PC-3 (cell line): ENCODE measurements at regions not wholly inside any gene's neighbourhood (a gene's known extent, or its start where the extent isn't known, plus 50 kb on each side); places are given as distances from the start of the nearest gene placed in this dataset.

Source experiments
- ATAC-seq: fragments of 200-7000 bp; cut with Tn5 transposase; 2 replicates; pipeline ENCODE4 v1.9.1; 2020; ENCODE audit warnings: mild to moderate bottlenecking, moderate library complexity
- BruUV-seq: library from RNA; stranded (reverse); fragments of 400-500 nt; replicated peaks from 2 replicates; lab custom pipeline; 2021; lab: Mats Ljungman, UMichigan
- CTCF ChIA-PET: fragments of 300-600 bp; sonication (Branson Sonifier 250); formaldehyde crosslinking; loops from one replicate; lab custom pipeline; 2022; ENCODE audit warnings: antibody characterized with exemption; lab: Charles Lee
- POLR2A ChIA-PET: fragments of 300-600 bp; sonication (Branson Sonifier 250); formaldehyde crosslinking; loops from one replicate; lab custom pipeline; 2022; ENCODE audit warnings: antibody characterized with exemption; ENCODE audit not compliant: unreplicated experiment; lab: Charles Lee
- DNase-seq: peaks from one replicate; pipeline ENCODE4 v3.0.0-alpha.2; 2015
- H2AFZ ChIP-seq: fragments of 300-600 bp; sonication (generic); 2 replicates; pipeline ENCODE4 v1.6.0; 2016; ENCODE audit warnings: antibody characterized with exemption, low read length
- H3F3A ChIP-seq: fragments of 300-600 bp; sonication (generic); one replicate; pipeline ENCODE4 v1.6.0; 2017; ENCODE audit warnings: antibody characterized with exemption, low read length, control low read depth, mild to moderate bottlenecking; ENCODE audit not compliant: unreplicated experiment
- H3K27ac ChIP-seq: fragments of 300-600 bp; sonication (generic); 2 replicates; pipeline ENCODE4 v1.5.1; 2016; ENCODE audit warnings: mild to moderate bottlenecking, low read length
- H3K27me3 ChIP-seq: fragments of 300-600 bp; sonication (generic); 2 replicates; pipeline ENCODE4 v1.6.1; 2016; ENCODE audit warnings: low read length, mixed read lengths
- H3K36me3 ChIP-seq: fragments of 300-600 bp; sonication (generic); 2 replicates; pipeline ENCODE4 v1.6.1; 2016; ENCODE audit warnings: low read depth, mixed run types, low read length, mixed read lengths
- H3K4me1 ChIP-seq: fragments of 300-600 bp; sonication (generic); 2 replicates; pipeline ENCODE4 v1.5.1; 2016; ENCODE audit warnings: low read length; ENCODE audit not compliant: insufficient read depth
- H3K4me2 ChIP-seq: fragments of 300-600 bp; sonication (generic); 2 replicates; pipeline ENCODE4 v1.6.0; 2016; ENCODE audit warnings: low read length
- H3K4me3 ChIP-seq: fragments of 300-600 bp; sonication (generic); 2 replicates; pipeline ENCODE4 v1.5.1; 2016; ENCODE audit warnings: mild to moderate bottlenecking, low read length, mixed read lengths
- H3K79me2 ChIP-seq: fragments of 300-600 bp; sonication (generic); 2 replicates; pipeline ENCODE4 v1.6.1; 2017; ENCODE audit warnings: low read length, mixed read lengths
- H3K9ac ChIP-seq: fragments of 300-600 bp; sonication (generic); 2 replicates; pipeline ENCODE4 v1.6.0; 2016; ENCODE audit warnings: mild to moderate bottlenecking, low read length
- H3K9me2 ChIP-seq: fragments of 300-600 bp; sonication (generic); replicated peaks from 2 replicates; pipeline ENCODE4 v1.6.1; 2016; ENCODE audit warnings: mixed run types, low read length, mixed read lengths
- H3K9me3 ChIP-seq: fragments of 300-600 bp; sonication (generic); 2 replicates; pipeline ENCODE4 v1.6.1; 2016; ENCODE audit warnings: low read length, mixed read lengths
- H4K20me1 ChIP-seq: fragments of 300-600 bp; sonication (generic); 2 replicates; pipeline ENCODE4 v1.6.1; 2016; ENCODE audit warnings: low read length, mixed read lengths
- EZH2 ChIP-seq: fragments of 300-600 bp; sonication (generic); IDR thresholded peaks from one replicate; pipeline ENCODE4 v1.6.1; 2017; ENCODE audit warnings: antibody characterized with exemption, mild to moderate bottlenecking, low read length; ENCODE audit not compliant: unreplicated experiment
- EZH2phosphoT487 ChIP-seq: fragments of 300-600 bp; sonication (generic); IDR thresholded peaks from 2 replicates; pipeline ENCODE4 v1.6.1; 2018; ENCODE audit warnings: mild to moderate bottlenecking, antibody characterized with exemption, low read length, borderline replicate concordance
- intact Hi-C: fragments of 100-400 bp; cut with micrococcal nuclease; formaldehyde crosslinking; loops from 2 replicates; pipeline ENCODE4 v1.9.0; 2023
- TF ChIP-seq, protein P1 (sequence below): fragments of 300-600 bp; sonication (generic); conservative IDR thresholded peaks from 2 replicates; pipeline ENCODE4 v1.5.1; 2017; ENCODE audit warnings: antibody characterized with exemption, low read depth, mild to moderate bottlenecking, low read length

DNA sequence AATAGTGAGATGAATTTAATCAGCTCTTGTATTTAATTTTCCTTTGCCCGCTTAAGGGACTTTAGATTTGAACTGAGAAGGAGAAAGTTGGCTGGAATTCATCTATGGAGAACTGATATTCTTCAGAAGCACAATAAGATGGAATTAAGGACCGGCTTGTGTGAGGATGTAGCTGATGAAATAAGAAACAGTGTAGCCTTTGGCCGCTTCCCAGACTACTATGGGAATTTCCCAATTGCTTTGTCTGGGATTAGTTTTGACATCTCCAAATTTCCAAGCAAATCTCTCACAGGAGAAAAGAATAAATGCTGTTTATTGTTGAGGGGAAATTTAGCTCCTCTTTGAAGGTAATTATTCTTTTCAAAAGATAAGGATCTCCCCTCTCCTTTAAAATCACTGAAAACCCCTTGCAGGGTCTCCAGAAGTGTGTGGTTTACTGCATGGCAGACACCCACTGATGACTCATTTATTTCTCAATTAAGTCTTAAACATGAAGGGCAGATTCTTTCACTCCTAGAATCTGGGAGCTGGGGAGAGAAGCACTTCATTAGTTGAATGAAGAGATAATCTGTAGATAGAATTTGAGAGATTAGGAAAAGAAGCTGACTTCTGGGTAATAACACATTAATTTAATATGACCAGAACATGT lies 606.5 kb upstream of the ADAMTS16 start:
- BruUV-seq, result no TSS peak
- no peak for DNase-seq
- no peak overlapping the region for H3K9ac ChIP-seq
- no peaks in the 10 kb centered on the region for H3K4me1 ChIP-seq
- H3K9me3 ChIP-seq, result 0 out of 2 replicates have a peak, but pooled peaks cover 5% of the 10 kb centered on the region
- H3K9me2 ChIP-seq, result no peaks in the 10 kb centered on the region
- no peaks in the 10 kb centered on the region for H3K27me3 ChIP-seq
- H3K4me3 ChIP-seq, result no peak overlapping the region
- no peak overlapping the region for H3K4me2 ChIP-seq
- no peak overlapping the region for H2AFZ ChIP-seq
- H3K79me2 ChIP-seq, result no peaks in the 10 kb centered on the region
- CTCF ChIA-PET, result no interaction called here
- H4K20me1 ChIP-seq, result no peaks in the 10 kb centered on the region
- ATAC-seq, result no peak
- no peaks in the 10 kb centered on the region for H3F3A ChIP-seq
- TF ChIP-seq, protein P1, sequence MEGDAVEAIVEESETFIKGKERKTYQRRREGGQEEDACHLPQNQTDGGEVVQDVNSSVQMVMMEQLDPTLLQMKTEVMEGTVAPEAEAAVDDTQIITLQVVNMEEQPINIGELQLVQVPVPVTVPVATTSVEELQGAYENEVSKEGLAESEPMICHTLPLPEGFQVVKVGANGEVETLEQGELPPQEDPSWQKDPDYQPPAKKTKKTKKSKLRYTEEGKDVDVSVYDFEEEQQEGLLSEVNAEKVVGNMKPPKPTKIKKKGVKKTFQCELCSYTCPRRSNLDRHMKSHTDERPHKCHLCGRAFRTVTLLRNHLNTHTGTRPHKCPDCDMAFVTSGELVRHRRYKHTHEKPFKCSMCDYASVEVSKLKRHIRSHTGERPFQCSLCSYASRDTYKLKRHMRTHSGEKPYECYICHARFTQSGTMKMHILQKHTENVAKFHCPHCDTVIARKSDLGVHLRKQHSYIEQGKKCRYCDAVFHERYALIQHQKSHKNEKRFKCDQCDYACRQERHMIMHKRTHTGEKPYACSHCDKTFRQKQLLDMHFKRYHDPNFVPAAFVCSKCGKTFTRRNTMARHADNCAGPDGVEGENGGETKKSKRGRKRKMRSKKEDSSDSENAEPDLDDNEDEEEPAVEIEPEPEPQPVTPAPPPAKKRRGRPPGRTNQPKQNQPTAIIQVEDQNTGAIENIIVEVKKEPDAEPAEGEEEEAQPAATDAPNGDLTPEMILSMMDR, result no peak
- TF ChIP-seq EZH2 (no peak), EZH2phosphoT487 (no peak)
- H3K27ac ChIP-seq, result no peak overlapping the region
- intact Hi-C loops, result no loop called here
- POLR2A ChIA-PET, result no interaction called here
- H3K36me3 ChIP-seq, result no peaks in the 10 kb centered on the region

DNA sequence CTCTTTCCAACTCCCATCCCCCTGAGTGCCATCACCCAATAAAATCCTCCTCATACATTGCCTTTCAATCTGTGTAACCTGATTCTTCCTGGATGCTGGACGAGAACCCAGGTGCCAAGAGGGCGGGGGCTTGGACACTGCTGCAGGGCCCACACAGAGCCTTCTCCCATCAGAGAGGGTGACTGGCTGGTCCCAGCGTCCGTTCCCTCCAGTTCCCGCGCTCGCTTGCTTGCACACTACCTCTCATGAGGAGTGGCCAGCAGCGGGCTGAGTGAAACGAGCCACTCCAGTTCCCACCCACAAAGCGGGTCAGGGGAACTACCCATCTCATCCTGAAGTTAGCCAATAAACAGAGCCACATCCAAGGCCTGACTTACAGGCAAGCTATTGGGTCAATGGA lies 602.6 kb upstream of the ADAMTS16 start:
- H3K9ac ChIP-seq, result no peak overlapping the region
- no peaks in the 10 kb centered on the region for H3F3A ChIP-seq
- no peaks in the 10 kb centered on the region for H3K9me2 ChIP-seq
- TF ChIP-seq, protein P1, result no peak
- no peak for TF ChIP-seq EZH2
- TF ChIP-seq EZH2phosphoT487, result no peak
- ATAC-seq (no peak), DNase-seq (no peak)
- BruUV-seq, result no TSS peak
- H3K27me3 ChIP-seq, result no peaks in the 10 kb centered on the region
- ChIA-PET POLR2A (no interaction called here), CTCF (no interaction called here)
- peaks cover 5% of the 10 kb centered on the region; the same call in 1 of the 2 replicates for H3K9me3 ChIP-seq
- H3K4me3 ChIP-seq, result no peak overlapping the region
- H3K36me3 ChIP-seq, result no peaks in the 10 kb centered on the region
- no peaks in the 10 kb centered on the region for H3K79me2 ChIP-seq
- no peaks in the 10 kb centered on the region for H3K4me1 ChIP-seq
- H3K4me2 ChIP-seq, result no peak overlapping the region
- no peak overlapping the region for H2AFZ ChIP-seq
- no peak overlapping the region for H3K27ac ChIP-seq
- H4K20me1 ChIP-seq, result no peaks in the 10 kb centered on the region
- intact Hi-C loops, result no loop called here

DNA sequence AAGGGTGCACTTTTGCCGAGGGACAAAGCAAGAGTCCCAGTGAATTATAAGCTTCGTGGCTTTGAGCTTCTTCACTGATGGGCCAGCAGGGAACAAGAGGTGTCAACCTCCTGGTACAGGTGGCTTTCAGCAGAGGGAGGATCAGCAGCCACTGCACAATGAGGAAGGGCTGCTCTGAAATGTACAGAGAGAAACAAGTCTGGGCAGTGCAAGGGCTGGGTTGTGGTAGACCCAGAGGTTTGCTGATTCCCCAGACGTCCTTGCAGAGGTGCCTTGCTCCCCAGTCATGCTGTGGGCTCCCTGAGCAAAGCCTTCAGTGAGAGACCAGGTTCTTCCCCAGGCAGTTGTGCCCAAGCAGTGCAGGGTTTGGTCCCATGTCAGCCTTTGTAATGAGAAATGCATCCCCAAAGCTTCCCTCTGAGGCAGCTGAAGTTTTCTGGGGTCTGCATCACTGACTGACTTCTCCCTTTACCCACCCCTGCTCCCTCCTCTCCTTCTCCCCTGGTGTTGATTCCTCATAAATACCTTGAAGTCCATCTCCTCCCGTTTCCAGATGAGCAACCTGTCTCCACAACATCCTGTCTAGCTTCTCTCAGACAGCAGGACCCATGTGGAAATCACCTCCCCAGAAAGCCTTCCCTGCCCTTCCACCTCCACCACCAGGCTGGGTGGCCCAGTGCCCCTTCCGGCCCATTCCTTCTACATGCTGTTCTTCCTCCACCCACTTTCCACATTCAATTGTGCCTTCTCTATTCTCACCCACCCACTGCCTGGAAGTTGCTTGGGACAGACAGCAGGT lies 599.6 kb upstream of the ADAMTS16 start:
- Histone ChIP-seq H3K27me3 (no peaks in the 10 kb centered on the region), H3K4me2 (no peak overlapping the region), H3K4me1 (no peaks in the 10 kb centered on the region), H3K4me3 (no peak overlapping the region), H3K79me2 (no peaks in the 10 kb centered on the region), H3K9me2 (no peaks in the 10 kb centered on the region), H3K9ac (no peak overlapping the region), H3F3A (no peaks in the 10 kb centered on the region), H3K9me3 (peaks cover 5% of the 10 kb centered on the region; the same call in 1 of the 2 replicates), H3K36me3 (no peaks in the 10 kb centered on the region), H3K27ac (no peak overlapping the region), H2AFZ (no peak overlapping the region), H4K20me1 (no peaks in the 10 kb centered on the region)
- ATAC-seq (no peak), DNase-seq (no peak)
- CTCF ChIA-PET, result no interaction called here
- no TSS peak for BruUV-seq
- intact Hi-C loops, result no loop called here
- POLR2A ChIA-PET, result no interaction called here
- TF ChIP-seq EZH2phosphoT487, result no peak
- TF ChIP-seq, protein P1, result no peak
- no peak for TF ChIP-seq EZH2
